ENCODE measurements at regions not wholly inside any gene's neighbourhood (a gene's known extent, or its start where the extent isn't known, plus 50 kb on each side); places are given as distances from the start of the nearest gene placed in this dataset.
A peak's percentile ranks its signal among the peaks of the same experiment; 100 is the strongest.

DNA sequence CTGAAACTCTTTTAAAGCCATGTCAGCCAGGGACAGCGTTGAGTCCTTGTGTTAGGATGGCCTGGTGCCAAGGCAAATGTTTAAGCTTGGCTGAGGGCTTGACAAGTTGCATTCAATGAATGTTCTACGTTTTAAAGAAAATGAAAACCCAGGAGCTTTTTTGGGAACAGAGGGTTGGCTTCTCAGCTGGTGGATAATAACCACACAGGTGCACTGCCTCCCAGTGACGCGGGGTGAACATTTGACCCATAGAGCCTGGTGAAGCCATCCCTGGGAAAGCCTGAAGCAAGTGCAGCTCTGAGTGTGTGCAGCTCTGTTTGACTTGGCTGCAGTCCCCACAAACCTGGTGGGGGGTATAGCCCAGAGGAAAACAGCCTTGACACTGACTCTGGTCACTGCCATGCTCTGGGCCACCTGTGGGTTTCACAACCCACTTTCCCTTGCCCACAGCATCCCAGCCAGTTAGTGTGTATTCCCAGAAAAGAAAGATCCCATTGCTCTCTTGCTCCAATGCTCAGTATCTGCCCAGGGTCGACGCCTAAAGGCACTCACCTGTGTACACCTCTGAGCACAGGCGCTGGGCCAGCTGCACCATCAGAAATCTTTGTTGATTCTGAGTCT is 874.9 kb downstream of the RNF144A start:
- peak; percentile 91 for DNase-seq (ENCODE audit: low read depth)

GRCh38 chr2:7795778-7796563 is 878.8 kb downstream of the RNF144A start:
- no peak for DNase-seq (ENCODE audit: low read depth)
- TF ChIP-seq, protein P1, sequence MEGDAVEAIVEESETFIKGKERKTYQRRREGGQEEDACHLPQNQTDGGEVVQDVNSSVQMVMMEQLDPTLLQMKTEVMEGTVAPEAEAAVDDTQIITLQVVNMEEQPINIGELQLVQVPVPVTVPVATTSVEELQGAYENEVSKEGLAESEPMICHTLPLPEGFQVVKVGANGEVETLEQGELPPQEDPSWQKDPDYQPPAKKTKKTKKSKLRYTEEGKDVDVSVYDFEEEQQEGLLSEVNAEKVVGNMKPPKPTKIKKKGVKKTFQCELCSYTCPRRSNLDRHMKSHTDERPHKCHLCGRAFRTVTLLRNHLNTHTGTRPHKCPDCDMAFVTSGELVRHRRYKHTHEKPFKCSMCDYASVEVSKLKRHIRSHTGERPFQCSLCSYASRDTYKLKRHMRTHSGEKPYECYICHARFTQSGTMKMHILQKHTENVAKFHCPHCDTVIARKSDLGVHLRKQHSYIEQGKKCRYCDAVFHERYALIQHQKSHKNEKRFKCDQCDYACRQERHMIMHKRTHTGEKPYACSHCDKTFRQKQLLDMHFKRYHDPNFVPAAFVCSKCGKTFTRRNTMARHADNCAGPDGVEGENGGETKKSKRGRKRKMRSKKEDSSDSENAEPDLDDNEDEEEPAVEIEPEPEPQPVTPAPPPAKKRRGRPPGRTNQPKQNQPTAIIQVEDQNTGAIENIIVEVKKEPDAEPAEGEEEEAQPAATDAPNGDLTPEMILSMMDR (IDR thresholded peaks at IDR 0.05; ENCODE audit: control insufficient read depth, extremely low read depth, insufficient read depth), result no peak
- H3K4me3 ChIP-seq (ENCODE audit: low read depth, low read length), result no peak overlapping the region

More for the DNA sequence above, 874.9 kb downstream of the RNF144A start:
- H3K4me3 ChIP-seq (ENCODE audit: low read depth, low read length), result no peak overlapping the region
- TF ChIP-seq, protein P1 (IDR thresholded peaks at IDR 0.05; ENCODE audit: control insufficient read depth, extremely low read depth, insufficient read depth), result no peak

DNA sequence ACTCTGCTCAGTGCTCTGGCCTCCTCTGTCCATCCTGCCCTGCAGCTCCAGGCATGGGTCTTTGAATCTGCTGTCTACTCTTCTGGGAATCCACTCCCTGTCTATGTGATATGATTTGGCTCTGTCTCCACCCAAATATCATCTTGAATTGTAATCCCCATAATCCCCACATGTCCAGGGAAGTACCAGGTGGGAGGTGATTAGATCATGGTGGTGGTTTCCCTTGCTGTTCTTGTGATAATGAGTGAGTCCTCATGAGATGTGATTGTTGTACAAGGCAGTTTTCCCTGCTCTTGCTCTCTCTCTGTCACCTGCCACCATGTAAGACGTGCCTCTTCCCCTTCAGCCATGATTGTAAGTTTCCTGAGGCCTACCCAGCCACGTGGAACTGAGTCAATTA is 881.8 kb upstream of the ID2 start:
- TF ChIP-seq, protein P1 (IDR thresholded peaks at IDR 0.05; ENCODE audit: control insufficient read depth, extremely low read depth, insufficient read depth), result no peak
- DNase-seq (ENCODE audit: low read depth), result no peak

GRCh38 chr2:7801212-7801611 is 880.6 kb upstream of the ID2 start:
- no peak for DNase-seq (ENCODE audit: low read depth)
- TF ChIP-seq, protein P1 (IDR thresholded peaks at IDR 0.05; ENCODE audit: control insufficient read depth, extremely low read depth, insufficient read depth), result no peak
- no peak overlapping the region for H3K4me3 ChIP-seq (ENCODE audit: low read depth, low read length)

More for the DNA sequence above, 881.8 kb upstream of the ID2 start:
- no peak overlapping the region for H3K4me3 ChIP-seq (ENCODE audit: low read depth, low read length)

DNA sequence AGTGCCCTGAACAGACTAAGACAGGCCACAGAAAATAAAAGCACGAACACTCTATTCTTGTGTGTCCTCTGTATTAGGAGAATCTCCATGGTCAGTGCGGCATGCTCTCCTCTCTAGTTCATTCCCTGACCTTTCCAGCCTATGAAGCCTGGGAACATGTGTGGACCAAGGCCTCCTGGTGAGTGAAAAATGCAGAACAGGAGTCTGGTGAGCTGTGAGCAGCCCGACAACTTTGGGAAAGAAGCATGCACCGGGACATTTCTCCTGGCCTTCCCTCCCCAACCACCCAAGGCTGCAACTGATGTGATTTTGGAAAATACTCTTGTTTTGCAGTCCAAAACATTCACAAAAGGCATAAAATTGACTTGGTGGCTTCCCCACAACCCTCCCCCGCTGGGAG is 878.3 kb upstream of the ID2 start:
- no peak for DNase-seq (ENCODE audit: low read depth)
- TF ChIP-seq, protein P1 (IDR thresholded peaks at IDR 0.05; ENCODE audit: control insufficient read depth, extremely low read depth, insufficient read depth), result no peak
- no peak overlapping the region for H3K4me3 ChIP-seq (ENCODE audit: low read depth, low read length)

DNA sequence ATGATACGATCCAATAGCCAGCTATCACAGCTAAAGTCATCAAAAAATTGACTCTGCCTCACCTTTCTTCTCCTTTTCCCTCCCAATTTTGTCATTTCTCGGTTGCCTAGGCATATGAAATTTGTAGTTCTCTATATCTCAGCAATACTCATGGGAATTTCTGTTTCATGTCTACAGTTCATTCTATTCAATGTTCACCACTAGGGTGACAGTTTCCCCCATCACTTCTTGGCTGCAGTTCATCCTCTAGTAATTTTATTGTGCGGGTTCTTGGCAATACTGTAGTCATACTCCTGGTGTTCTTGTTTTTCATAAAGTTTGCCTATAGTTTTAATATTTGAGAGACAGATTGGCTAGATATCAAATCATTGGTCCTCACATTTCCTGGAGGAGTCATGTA is 872.2 kb upstream of the ID2 start:
- DNase-seq (ENCODE audit: low read depth), result peak; percentile 3
- TF ChIP-seq, protein P1 (IDR thresholded peaks at IDR 0.05; ENCODE audit: control insufficient read depth, extremely low read depth, insufficient read depth), result no peak
- no peak overlapping the region for H3K4me3 ChIP-seq (ENCODE audit: low read depth, low read length)
